AG04449 (cell line): ENCODE measurements at regions not wholly inside any gene's neighbourhood (a gene's known extent, or its start where the extent isn't known, plus 50 kb on each side); places are given as distances from the start of the nearest gene placed in this dataset.
A peak's percentile ranks its signal among the peaks of the same experiment; 100 is the strongest.

Experiments
- CTCF ChIA-PET: fragments of 350-600 bp; formaldehyde crosslinking; extraction: SDS; loops from one replicate; lab custom pipeline; 2021; ENCODE audit warnings: antibody characterized with exemption; lab: Yijun Ruan, JAX
- POLR2A ChIA-PET: fragments of 400-600, 350-600 bp; formaldehyde crosslinking; extraction: SDS; loops from one replicate; lab custom pipeline; 2020; ENCODE audit warnings: antibody characterized with exemption, inconsistent platforms; lab: Yijun Ruan, JAX
- DNase-seq: peaks from one replicate; pipeline ENCODE4 v3.0.0-alpha.2; 2010; ENCODE audit warnings: low read depth, low spot score
- H3K4me3 ChIP-seq: 2 replicates; pipeline ENCODE4 v1.5.1; 2011; ENCODE audit warnings: low read depth, mild to moderate bottlenecking, control low read depth, low read length
- TF ChIP-seq, protein P1 (sequence below): IDR thresholded peaks from one replicate; pipeline ENCODE4 v1.5.1; 2011; ENCODE audit warnings: mild to moderate bottlenecking, moderate library complexity, low read length, control low read depth, inconsistent platforms; ENCODE audit not compliant: insufficient read depth; ENCODE audit errors: missing control alignments

DNA sequence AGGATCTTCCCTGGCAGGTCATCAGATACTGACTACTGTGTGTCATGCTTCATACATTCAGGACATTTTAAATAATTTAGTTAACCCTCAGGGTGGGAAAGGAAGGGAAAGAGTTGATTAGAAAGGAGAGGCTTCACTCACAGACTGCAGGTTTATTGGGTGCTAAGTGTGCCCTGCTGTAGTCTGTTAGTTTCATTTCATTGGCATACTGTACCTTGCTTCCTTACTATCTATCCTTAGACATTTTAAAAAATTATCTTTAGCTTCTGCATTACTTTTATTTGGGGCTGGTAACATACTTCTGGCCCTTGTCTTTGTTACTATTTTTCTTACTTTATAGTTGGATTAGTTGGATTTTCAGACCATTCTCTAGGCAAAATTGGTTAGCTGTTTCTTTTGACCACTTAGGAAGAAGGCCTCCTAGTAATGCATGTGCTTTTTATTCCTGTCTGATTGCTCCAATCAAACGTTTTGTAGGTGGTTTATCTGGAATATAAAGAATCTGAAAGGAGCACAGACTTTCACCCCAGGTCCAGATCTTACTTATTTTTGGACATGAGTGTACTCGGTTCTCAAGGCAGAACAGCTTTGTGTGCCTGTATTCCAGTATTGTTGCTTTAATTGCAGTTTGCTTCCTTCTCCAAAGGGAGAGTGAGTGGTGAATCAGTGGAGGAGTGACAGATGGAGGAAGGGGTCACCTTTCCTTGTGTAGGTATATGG lies 82.7 kb upstream of the PRDM1 start:
- no peak for DNase-seq
- H3K4me3 ChIP-seq: no peak overlapping the region
- POLR2A ChIA-PET: interaction anchor here (0.9 kb wide), 1 partner anchor 9 kb away, joined by 3 read pairs; no protein-coding TSS in a partner anchor
- CTCF ChIA-PET: no interaction called here
- TF ChIP-seq, protein P1, sequence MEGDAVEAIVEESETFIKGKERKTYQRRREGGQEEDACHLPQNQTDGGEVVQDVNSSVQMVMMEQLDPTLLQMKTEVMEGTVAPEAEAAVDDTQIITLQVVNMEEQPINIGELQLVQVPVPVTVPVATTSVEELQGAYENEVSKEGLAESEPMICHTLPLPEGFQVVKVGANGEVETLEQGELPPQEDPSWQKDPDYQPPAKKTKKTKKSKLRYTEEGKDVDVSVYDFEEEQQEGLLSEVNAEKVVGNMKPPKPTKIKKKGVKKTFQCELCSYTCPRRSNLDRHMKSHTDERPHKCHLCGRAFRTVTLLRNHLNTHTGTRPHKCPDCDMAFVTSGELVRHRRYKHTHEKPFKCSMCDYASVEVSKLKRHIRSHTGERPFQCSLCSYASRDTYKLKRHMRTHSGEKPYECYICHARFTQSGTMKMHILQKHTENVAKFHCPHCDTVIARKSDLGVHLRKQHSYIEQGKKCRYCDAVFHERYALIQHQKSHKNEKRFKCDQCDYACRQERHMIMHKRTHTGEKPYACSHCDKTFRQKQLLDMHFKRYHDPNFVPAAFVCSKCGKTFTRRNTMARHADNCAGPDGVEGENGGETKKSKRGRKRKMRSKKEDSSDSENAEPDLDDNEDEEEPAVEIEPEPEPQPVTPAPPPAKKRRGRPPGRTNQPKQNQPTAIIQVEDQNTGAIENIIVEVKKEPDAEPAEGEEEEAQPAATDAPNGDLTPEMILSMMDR: no peak

DNA sequence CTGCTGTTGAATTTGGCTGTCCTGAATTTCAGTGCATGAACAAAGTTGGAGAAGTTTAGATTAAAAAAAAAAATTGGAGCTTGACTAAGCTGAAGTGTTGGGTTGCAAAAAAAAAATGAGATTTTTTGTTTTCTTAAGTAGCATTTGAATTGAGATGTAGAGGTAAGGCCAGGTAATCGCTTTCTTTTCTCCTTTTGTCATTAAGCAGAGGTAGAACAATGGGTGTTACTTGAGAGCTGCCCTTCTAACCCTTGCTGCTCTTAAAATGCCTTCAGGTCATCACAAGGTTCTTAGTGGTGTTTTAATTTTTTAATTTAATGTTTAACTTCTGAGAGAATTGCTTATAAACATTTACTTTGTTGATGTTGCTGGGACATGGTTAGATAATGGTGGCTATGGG lies 84.1 kb upstream of the PRDM1 start:
- DNase-seq: no peak
- TF ChIP-seq, protein P1: no peak
- ChIA-PET CTCF (no interaction called here), POLR2A (no interaction called here)
- no peak overlapping the region for H3K4me3 ChIP-seq

DNA sequence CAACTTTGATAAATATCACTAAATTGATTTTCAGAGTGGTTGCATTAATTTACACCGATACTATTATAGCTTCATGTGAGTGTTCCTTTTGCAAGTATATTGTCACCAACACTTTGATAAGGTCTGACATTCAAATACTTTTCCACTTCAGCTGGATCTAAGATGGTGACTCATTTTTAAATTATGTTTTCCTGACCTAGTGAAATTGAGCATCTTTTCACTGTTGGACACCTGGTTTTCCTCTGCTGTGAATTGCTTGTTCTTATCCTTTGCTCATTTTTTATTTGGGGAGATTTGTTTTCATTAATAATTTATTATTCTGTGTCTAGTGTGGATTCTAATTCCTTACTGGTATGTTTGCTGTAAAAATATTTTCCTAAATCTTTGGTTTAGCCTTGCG lies 85.2 kb upstream of the PRDM1 start:
- TF ChIP-seq, protein P1: no peak
- DNase-seq: no peak
- ChIA-PET POLR2A (no interaction called here), CTCF (no interaction called here)
- no peak overlapping the region for H3K4me3 ChIP-seq

DNA sequence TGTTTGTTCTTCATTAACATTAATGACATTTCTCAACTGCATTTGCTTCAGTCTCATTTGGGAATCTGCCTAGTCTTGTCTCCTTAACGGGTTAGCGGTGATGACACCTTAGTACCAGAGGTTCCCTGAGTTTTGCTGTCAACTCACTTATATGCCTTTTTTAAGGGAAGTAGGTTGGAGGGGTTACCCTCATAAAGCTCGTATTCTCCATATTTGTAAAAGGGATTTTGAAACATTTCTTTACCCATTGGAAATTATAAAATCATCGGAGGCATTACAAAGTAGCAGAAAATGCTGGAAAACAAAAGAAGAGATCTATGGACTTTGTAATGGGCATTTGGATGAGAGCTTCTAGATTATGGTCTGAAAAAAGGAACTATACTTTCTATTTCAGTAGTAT lies 88.7 kb upstream of the PRDM1 start:
- H3K4me3 ChIP-seq: no peak overlapping the region
- TF ChIP-seq, protein P1: no peak
- no peak for DNase-seq
- POLR2A ChIA-PET: no interaction called here
- CTCF ChIA-PET: interaction anchor here (0.8 to 1.1 kb wide), 2 partner anchors 305 to 566 kb away, joined by 3 to 5 read pairs; no protein-coding TSS in a partner anchor

DNA sequence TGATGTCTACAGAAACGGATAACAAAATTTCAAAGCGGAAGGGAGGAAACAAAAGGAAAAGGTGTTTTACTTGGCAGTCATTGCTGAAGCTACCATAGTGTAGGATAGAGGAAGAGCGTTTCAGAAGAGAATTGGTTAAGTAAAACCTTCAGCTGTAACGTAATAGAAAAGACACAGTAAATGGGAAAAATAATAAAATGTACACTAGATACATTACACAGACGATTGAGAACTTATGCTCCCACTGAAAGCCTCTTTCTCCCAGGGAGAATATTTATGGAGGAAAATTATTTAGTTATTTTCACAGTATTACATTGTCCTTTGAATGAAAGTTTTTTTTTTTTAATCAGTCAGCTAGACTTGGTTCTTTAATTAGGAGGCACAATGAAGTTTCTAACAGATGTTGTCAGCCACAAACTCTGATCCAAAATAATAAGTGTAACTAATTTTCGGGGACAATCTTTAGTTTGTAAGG lies 90.7 kb upstream of the PRDM1 start:
- peak overlapping the region; percentile 77 for H3K4me3 ChIP-seq
- DNase-seq: no peak
- ChIA-PET POLR2A (interaction anchor here (0.7 kb wide), 1 partner anchor 93 kb away, joined by 3 read pairs; no protein-coding TSS in a partner anchor), CTCF (no interaction called here)
- TF ChIP-seq, protein P1: no peak

DNA sequence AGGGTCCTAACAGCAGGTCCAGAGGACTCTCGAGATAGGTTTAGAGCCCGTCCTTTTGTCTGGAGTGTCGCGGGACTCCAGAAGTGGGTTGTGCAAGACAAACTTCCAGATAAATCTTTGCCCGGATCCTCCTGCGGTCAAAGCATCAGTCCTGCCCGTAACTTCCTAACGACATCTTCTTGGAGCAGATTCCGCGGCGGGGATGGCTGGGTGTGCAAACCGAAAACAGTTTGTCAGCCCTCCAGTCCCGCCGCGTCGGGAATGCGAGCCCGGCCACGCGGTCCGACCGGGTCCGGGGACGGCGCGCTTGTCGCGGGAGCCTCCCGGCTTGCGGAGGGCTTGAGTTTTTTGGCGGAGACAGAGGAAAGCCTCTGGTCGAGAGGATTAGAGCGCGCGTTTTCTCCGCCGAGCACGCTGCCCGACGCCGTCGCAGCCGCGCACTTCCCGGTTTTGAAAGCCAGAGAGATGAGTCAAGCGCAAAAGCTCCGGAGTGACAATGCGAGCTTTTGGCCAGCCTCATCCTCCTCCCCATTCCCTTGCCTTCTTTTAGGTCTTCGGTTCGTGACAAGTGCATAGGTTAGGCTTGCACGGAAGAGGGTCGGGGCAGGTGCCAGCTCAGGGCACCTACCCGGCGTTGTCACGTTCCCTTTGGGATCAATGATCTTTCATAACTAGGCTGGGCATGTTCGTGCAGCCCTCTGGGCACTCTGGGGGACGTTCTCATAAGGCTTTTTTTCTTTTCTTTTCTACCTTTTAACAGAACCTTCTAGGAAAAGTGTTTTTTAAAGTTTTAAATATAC lies 91.3 kb upstream of the PRDM1 start:
- CTCF ChIA-PET: no interaction called here
- H3K4me3 ChIP-seq: peak overlapping the region; percentile 77

More for the DNA sequence above, 91.3 kb upstream of the PRDM1 start:
- TF ChIP-seq, protein P1: no peak
- POLR2A ChIA-PET: interaction anchor here (0.7 to 1.0 kb wide), 3 partner anchors 8 to 260 kb away, joined by 3 to 5 read pairs (median 3); no protein-coding TSS in a partner anchor
- no peak for DNase-seq
